GM18505 (cell line): ENCODE measurements at regions not wholly inside any gene's neighbourhood (a gene's known extent, or its start where the extent isn't known, plus 50 kb on each side); places are given as distances from the start of the nearest gene placed in this dataset.

Source experiments
- ATAC-seq: cut with Tn5 transposase; IDR thresholded peaks from one replicate; pipeline ENCODE4 v1.9.1; 2021; ENCODE audit not compliant: unreplicated experiment
- POLR2A ChIP-seq: IDR thresholded peaks from 4 replicates; pipeline ENCODE4 v1.6.1; 2011; ENCODE audit warnings: borderline replicate concordance; ENCODE audit not compliant: insufficient read depth, insufficient read length; ENCODE audit errors: extremely low read depth

DNA sequence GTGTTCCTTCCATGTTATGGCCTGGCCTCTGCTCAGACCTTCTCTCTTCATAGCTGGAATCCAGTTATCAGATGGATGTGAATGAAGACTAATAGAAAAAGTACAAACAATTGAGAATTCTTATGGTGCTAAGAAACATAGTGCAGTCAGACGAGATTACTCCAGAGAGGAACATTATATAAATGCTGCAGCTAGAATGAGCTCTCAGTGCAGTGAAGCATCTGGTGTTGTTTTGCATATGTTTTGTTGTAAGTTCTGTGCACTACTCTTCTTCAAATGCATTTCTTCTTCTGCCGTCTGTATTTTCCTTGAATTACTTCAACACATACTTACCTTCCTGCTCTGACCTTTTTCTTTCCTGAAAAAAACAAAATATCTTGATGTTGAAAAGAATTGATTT lies 602.4 kb upstream of the CDH18 start:
- ATAC-seq, result no peak
- TF ChIP-seq POLR2A, result no peak

DNA sequence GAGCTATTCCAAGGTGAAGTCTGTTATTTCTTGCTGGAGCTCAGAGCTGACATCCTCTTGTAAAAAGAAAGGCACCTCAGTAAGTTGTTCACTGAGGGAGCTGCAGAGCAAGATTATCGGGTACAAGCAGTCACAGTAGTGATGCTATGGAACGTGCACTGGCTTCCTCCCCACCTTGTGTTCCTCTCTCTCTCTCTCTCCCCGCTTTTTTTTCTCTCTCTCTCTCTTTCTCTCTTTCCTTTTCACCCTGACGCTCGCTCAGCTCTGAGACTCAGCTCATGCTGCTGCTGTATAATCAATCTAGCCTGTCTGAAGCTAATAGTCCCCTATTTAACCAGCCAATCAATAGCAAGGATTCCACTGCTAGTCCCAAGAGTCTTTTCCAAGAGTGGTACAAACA lies 587.6 kb upstream of the CDH18 start:
- ATAC-seq, result no peak

DNA sequence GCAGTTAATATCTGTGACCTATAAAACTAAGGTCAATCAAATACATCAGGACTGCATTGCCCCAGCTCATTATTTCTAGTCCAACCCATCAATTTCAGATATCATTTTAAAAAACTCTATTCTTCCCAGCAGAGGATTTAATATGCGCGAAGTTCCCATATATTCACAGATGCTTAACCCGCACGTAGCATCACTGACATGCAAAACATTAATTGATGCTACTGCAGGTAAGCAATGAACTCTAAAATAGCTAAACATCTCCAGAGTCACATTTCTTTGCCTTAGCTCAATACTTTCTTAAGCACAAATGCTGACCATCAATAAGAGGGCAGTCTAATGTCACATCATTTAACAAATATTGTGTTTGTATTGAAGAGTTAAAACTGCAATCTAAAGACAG lies 586.6 kb upstream of the CDH18 start:
- no peak for ATAC-seq
- no peak for TF ChIP-seq POLR2A

More for the DNA sequence above, 587.6 kb upstream of the CDH18 start:
- no peak for TF ChIP-seq POLR2A

DNA sequence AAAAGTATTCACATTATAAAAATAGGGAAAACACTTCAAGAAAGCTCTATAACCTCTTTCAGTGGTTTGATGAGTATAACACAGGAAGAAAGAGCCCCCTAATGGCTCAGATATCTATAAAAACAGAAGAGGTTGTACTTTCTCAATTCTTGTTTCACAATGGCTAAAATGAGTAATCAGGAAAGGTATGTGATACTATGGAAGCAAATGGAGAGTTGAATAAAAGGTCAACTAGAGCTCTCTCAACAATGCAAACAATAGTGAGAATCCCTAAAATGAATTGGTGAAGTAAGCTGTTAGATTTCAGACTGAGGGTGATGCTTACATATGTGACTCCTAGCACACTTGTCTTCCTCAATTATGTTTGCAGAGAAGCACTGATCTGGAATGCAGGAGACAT lies 584.6 kb upstream of the CDH18 start:
- no peak for ATAC-seq
- no peak for TF ChIP-seq POLR2A

DNA sequence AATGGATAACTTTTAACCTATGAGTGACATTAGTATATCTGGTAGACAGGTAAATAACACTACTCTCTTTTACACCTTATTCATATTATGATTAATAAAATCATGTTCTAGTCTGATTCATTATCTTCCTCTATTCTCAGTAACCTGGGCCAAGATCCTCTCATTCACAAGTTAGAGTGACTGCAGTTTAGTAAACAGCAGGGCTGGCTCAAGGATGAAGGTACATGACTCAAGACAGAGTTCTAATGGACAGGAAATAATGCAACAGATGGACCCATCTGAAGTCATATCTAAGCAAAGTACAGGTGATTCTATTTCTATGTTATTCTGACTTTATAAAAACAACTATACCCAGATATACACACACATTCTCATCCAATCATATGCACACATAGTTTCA lies 582.5 kb upstream of the CDH18 start:
- TF ChIP-seq POLR2A, result no peak
- ATAC-seq, result no peak

DNA sequence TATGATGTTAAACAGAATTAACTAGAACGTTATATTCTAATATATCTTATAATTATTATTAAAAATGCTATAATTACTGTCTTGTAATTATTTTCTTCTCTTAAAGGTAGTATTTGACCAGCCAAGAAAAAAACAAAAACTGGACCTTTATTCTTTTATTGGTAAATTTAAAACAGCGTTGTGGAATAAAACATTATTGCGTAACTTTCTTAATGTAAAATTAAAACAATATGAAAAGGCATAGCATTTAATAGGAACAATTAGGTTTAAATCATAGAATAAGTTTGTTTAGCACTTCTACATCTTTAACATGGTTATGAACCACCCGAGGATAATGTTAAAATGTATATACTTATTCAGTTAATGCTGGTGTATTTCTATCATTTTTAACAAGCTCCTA lies 574.5 kb upstream of the CDH18 start:
- TF ChIP-seq POLR2A, result no peak
- no peak for ATAC-seq

DNA sequence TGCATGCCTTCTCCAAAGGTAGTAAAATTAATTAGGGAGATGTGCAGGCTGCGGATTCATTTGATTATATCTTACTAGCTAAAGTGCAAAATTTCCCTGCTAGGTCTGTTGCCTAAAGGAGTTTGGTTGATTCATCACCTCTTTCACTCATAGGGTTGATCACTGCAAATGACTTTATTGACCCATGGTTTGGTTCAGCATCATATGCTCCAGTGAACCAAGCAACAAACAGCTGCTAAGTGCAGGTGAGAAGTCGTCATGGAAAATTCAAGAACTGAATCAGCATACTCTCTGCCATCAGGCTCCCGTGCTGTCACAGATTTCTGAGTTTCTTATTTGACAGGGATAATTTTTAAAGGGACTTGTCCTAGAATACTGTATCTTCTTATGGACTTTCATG lies 571.8 kb upstream of the CDH18 start:
- ATAC-seq, result no peak
- no peak for TF ChIP-seq POLR2A

DNA sequence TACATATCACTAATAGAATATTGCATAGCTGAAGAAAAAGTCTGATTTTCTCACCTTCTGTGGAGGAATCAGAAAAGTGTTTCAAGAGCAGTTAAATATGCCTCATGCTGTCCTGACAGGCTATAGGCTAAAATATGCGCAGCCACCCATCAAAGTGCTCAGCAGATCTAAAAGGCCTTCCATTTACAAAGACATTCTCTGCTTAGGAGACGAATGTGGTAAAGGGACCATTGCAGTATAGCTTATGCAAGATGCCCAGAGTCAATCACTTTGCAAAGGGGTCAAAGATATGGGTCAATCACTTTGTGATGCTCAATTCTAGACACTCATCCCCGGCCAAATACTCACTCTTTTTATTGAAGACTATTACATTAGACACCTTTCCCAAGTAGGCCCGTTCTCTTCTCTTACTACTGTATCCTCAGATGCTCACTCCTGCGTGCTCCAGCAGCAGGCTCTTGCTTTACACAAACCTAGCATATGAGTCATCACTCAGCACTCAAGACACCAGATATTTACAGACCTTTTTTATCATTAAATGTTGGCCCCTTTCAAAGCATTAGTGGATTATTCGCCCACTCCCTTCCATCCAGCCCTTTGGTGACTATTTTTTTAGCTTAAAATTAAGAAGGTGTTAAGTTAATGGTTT lies 568.2 kb upstream of the CDH18 start:
- no peak for ATAC-seq
- TF ChIP-seq POLR2A, result no peak

DNA sequence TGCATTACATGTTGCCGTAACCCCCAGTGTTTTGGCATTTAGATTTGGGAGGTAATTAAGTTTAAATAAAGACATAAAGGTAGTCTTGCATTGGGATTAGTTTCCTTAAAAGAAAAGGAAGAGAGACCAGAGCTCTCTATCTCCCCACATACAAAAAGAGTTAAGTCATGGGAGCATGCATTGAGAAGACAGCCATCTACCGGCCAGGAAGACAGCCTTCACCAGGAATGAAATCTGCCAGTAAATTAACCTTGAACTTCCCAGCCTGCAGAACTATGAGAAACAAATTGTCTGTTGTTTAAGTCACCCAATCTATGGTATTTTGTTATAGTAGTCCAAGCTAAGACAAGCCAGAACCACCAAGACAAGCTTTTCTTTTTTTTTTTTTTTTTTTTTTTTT lies 567.0 kb upstream of the CDH18 start:
- TF ChIP-seq POLR2A, result no peak
- no peak for ATAC-seq

DNA sequence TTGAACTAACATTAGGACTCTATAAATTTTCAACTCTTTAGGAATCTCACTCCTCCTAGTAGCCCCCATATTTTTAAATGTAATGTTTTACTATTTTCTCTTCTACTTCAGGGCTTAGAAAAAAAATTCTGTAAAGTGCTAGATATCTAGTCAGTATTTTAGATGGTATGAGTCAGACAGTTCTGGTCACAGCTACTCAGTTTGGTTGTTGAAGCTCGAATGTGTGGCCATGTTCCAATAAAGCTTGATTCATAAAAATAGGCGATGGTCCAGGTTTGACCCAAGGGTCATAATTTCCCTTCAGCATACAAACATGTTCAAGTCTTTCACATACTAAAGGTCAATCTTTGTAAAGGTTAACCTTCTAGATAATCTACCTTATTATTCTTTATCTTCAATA lies 566.0 kb upstream of the CDH18 start:
- ATAC-seq, result no peak

DNA sequence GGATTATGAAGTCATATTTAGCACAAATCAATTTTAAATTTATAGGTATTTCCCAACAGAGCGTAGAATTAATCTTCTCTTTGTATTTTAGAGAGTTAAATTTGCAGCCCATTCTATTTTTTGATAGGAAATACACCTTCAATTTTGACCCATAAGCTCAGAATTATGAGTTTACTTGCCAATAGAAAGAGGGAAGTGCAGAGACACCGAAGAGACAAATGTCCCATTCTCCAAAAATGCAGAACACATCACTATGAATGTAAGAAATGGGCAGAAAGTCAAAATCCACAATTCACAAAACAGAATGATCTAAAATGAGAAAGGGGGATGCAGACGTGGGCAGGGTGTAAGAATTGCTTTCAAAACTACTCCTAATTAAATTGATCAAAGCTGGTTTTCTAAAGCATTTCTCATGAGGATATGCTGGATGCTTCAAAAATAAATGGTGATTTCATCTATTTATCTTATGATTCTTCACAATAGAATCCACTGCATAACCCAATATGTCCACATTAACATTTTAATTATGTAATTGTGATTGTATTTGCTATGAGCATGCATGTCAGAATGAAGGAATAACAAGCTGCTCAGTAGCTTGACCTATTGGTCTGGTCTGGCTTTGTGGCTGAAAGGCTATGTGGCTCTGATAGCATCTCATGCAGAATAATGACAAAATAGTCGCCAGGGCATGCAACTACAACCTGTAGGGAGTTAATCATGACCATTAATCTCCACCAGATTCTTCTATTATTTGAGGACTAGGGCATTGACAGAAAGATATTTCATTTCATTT lies 550.1 kb upstream of the CDH18 start:
- TF ChIP-seq POLR2A, result no peak
- no peak for ATAC-seq

More for the DNA sequence above, 566.0 kb upstream of the CDH18 start:
- TF ChIP-seq POLR2A, result no peak

DNA sequence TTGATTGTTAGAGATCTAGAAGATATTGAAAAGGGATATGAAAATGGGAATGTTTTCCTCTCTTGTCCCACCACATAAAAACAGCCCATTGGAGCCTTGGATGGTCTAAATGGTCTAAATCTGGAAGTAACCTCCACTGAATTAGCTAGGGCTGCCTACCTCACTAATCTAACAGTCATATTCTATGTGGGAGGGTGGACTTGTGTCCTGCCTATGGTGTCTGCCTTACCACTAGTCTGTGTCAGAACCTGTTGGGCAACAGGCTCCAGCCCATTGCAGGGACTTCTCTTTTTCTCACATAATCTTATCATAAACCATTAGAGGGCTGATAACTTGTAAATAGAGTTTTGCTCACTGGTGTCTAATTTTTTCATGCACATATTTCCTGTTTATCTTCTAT lies 548.8 kb upstream of the CDH18 start:
- ATAC-seq, result no peak
- TF ChIP-seq POLR2A, result no peak

DNA sequence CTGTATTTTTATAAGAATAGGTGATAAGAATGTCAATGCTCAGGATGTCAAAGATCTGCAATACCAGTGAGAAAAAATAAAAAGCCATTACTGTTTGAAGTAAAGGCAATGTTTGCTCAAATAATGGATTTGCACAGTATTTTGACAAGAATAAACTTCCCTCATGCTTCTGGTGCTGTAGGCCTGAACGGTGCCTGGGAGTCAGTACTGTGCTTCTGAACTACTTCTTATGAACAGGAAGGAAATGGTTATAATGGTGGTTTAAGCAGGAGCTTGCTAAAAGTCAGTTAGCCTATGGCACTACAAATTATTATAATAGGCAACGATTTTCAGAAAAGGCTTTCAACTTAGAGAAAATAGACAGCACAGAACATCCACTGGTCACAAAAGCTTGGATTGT lies 548.3 kb upstream of the CDH18 start:
- no peak for ATAC-seq
- no peak for TF ChIP-seq POLR2A

DNA sequence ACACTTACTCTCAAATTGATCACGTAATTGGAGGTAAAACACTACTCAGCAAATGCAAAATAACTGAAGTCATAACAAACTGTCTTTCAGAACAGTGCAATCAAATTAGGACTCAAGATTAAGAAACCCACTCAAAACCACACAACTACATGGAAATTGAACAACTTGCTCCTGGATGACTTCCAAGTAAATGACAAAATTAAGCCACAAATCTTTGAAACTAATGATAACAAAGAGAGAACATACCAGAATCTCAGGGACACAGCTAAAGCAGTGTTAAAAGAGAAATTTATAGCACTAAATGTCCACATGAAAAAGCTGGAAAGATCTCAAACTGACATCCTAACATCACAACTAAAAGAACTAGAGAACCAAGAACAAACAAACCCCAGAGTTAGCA lies 540.5 kb upstream of the CDH18 start:
- no peak for TF ChIP-seq POLR2A
- no peak for ATAC-seq
